ENCODE measurements at regions not wholly inside any gene's neighbourhood (a gene's known extent, or its start where the extent isn't known, plus 50 kb on each side); places are given as distances from the start of the nearest gene placed in this dataset.

DNA sequence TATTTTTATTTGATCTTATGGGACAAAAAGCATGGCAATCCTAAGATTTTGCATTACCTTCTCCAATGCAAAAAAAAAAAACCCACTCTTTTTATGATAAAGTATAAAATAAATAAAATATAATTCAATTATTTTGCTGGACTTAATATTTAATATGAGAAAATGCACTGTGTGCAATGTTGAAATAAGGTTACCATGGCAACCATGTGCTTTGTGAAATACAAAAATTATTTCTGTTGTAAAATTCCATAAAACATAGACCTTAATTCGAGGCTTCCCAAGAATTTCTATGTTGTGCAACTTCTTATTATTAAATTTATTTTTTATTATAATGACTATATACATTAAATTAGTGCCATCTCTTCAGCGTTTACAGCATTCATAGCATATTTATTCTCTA, 989.5 kb downstream of the MRPL39 start:
- Histone ChIP-seq H3K4me1 (ENCODE audit: control insufficient read depth, insufficient read depth, low read depth, low read length) (no peaks in the 10 kb centered on the region), H3K27ac (ENCODE audit: low read length, poor library complexity, severe bottlenecking) (no peak overlapping the region), H2AFZ (ENCODE audit: low read depth, low read length) (no peak overlapping the region), H3K79me1 (replicated peaks; ENCODE audit: low read length, poor library complexity, severe bottlenecking) (no peaks in the 10 kb centered on the region), H2BK120ac (ENCODE audit: low read depth, low read length) (no peak overlapping the region), H3K14ac (ENCODE audit: low read length in 2 of 2) (no peak overlapping the region), H4K91ac (ENCODE audit: low read length) (no peak overlapping the region), H3K36me3 (ENCODE audit: control insufficient read depth in 1 of 2, insufficient read depth in 2 of 2, low read depth in 1 of 2, low read length in 2 of 2) (no peaks in the 10 kb centered on the region), H3K4ac (ENCODE audit: low read depth in 1 of 2, low read length in 2 of 2) (no peak overlapping the region), H3K4me2 (ENCODE audit: low read length, poor library complexity, severe bottlenecking) (no peak overlapping the region), H2AK5ac (ENCODE audit: low read length, severe bottlenecking) (no peak overlapping the region), H3K18ac (ENCODE audit: low read depth in 1 of 2, low read length in 2 of 2) (no peak overlapping the region), H4K8ac (ENCODE audit: low read length) (no peak overlapping the region), H2BK15ac (ENCODE audit: low read depth, poor library complexity, severe bottlenecking) (no peak overlapping the region), H3K9me3 (ENCODE audit: control insufficient read depth, low read length) (peaks cover 7% of the 10 kb centered on the region), H3K27me3 (ENCODE audit: control insufficient read depth in 1 of 2, insufficient read depth in 1 of 2, low read length in 2 of 2) (no peaks in the 10 kb centered on the region), H3K23ac (ENCODE audit: low read length in 2 of 2) (no peak overlapping the region), H2BK5ac (ENCODE audit: low read depth, low read length, poor library complexity, severe bottlenecking) (no peak overlapping the region), H3K4me3 (ENCODE audit: insufficient read depth in 1 of 2, low read depth in 1 of 2, low read length in 2 of 2) (no peak overlapping the region), H3K9ac (ENCODE audit: low read length) (no peak overlapping the region), H2BK12ac (ENCODE audit: low read length in 2 of 2) (no peak overlapping the region)
- WGBS, result no CpG with 5 or more reads among the region's 2 CpGs
- DNase-seq, result no peak

DNA sequence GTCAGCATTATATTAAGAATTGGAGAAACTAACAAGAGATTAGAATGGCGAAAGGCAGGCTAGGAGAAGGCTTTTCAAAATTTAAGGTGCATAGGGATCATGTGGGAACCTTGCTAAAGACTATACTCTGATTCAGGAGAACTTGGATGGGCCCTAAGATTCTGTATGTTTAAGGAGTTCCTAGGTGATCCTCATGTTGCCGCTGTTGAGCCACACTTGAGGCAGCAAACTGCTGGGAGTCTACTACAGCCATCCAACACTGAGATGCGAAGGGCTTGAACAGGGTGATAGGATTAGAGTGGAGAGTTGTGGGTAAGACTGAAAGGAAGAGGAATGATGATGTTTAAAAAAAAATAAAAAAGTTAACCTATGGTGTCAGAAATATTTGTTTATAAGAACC, 1013.2 kb downstream of the MRPL39 start:
- no peak overlapping the region for H3K4ac ChIP-seq (ENCODE audit: low read depth in 1 of 2, low read length in 2 of 2)
- 46% methylated on average over 3 of the region's 3 CpGs for WGBS
- H3K4me2 ChIP-seq (ENCODE audit: low read length, poor library complexity, severe bottlenecking), result no peak overlapping the region
- H3K4me1 ChIP-seq (ENCODE audit: control insufficient read depth, insufficient read depth, low read depth, low read length), result no peaks in the 10 kb centered on the region
- no peaks in the 10 kb centered on the region for H3K79me1 ChIP-seq (replicated peaks; ENCODE audit: low read length, poor library complexity, severe bottlenecking)
- no peak overlapping the region for H3K9ac ChIP-seq (ENCODE audit: low read length)
- H2BK120ac ChIP-seq (ENCODE audit: low read depth, low read length), result no peak overlapping the region
- no peak for DNase-seq
- H3K36me3 ChIP-seq (ENCODE audit: control insufficient read depth in 1 of 2, insufficient read depth in 2 of 2, low read depth in 1 of 2, low read length in 2 of 2), result no peaks in the 10 kb centered on the region
- no peak overlapping the region for H3K14ac ChIP-seq (ENCODE audit: low read length in 2 of 2)
- no peak overlapping the region for H3K18ac ChIP-seq (ENCODE audit: low read depth in 1 of 2, low read length in 2 of 2)
- no peak overlapping the region for H3K23ac ChIP-seq (ENCODE audit: low read length in 2 of 2)
- H2BK12ac ChIP-seq (ENCODE audit: low read length in 2 of 2), result no peak overlapping the region
- H3K27ac ChIP-seq (ENCODE audit: low read length, poor library complexity, severe bottlenecking), result no peak overlapping the region
- no peak overlapping the region for H2AK5ac ChIP-seq (ENCODE audit: low read length, severe bottlenecking)
- no peak overlapping the region for H2BK15ac ChIP-seq (ENCODE audit: low read depth, poor library complexity, severe bottlenecking)
- no peak overlapping the region for H4K8ac ChIP-seq (ENCODE audit: low read length)
- H4K91ac ChIP-seq (ENCODE audit: low read length), result no peak overlapping the region
- H3K9me3 ChIP-seq (ENCODE audit: control insufficient read depth, low read length), result peaks cover 3% of the 10 kb centered on the region
- H2AFZ ChIP-seq (ENCODE audit: low read depth, low read length), result no peak overlapping the region
- no peak overlapping the region for H3K4me3 ChIP-seq (ENCODE audit: insufficient read depth in 1 of 2, low read depth in 1 of 2, low read length in 2 of 2)
- H2BK5ac ChIP-seq (ENCODE audit: low read depth, low read length, poor library complexity, severe bottlenecking), result no peak overlapping the region
- no peaks in the 10 kb centered on the region for H3K27me3 ChIP-seq (ENCODE audit: control insufficient read depth in 1 of 2, insufficient read depth in 1 of 2, low read length in 2 of 2)

- Histone ChIP-seq H2BK120ac (ENCODE audit: low read depth, low read length) (no peak overlapping the region), H3K4me3 (ENCODE audit: insufficient read depth in 1 of 2, low read depth in 1 of 2, low read length in 2 of 2) (no peak overlapping the region), H2BK12ac (ENCODE audit: low read length in 2 of 2) (no peak overlapping the region), H3K9me3 (ENCODE audit: control insufficient read depth, low read length) (peaks cover 3% of the 10 kb centered on the region), H4K91ac (ENCODE audit: low read length) (no peak overlapping the region), H3K4ac (ENCODE audit: low read depth in 1 of 2, low read length in 2 of 2) (no peak overlapping the region), H4K8ac (ENCODE audit: low read length) (no peak overlapping the region), H3K4me1 (ENCODE audit: control insufficient read depth, insufficient read depth, low read depth, low read length) (no peaks in the 10 kb centered on the region), H3K9ac (ENCODE audit: low read length) (no peak overlapping the region), H2AFZ (ENCODE audit: low read depth, low read length) (no peak overlapping the region), H3K18ac (ENCODE audit: low read depth in 1 of 2, low read length in 2 of 2) (no peak overlapping the region), H2AK5ac (ENCODE audit: low read length, severe bottlenecking) (no peak overlapping the region), H2BK5ac (ENCODE audit: low read depth, low read length, poor library complexity, severe bottlenecking) (no peak overlapping the region), H2BK15ac (ENCODE audit: low read depth, poor library complexity, severe bottlenecking) (no peak overlapping the region), H3K14ac (ENCODE audit: low read length in 2 of 2) (no peak overlapping the region), H3K27ac (ENCODE audit: low read length, poor library complexity, severe bottlenecking) (no peak overlapping the region), H3K27me3 (ENCODE audit: control insufficient read depth in 1 of 2, insufficient read depth in 1 of 2, low read length in 2 of 2) (no peaks in the 10 kb centered on the region), H3K36me3 (ENCODE audit: control insufficient read depth in 1 of 2, insufficient read depth in 2 of 2, low read depth in 1 of 2, low read length in 2 of 2) (no peaks in the 10 kb centered on the region), H3K79me1 (replicated peaks; ENCODE audit: low read length, poor library complexity, severe bottlenecking) (no peaks in the 10 kb centered on the region), H3K23ac (ENCODE audit: low read length in 2 of 2) (no peak overlapping the region), H3K4me2 (ENCODE audit: low read length, poor library complexity, severe bottlenecking) (no peak overlapping the region)
- DNase-seq, result no peak
- WGBS, result 27% methylated on average over 3 of the region's 3 CpGs
These were observed 1017.0 kb downstream of the MRPL39 start for GRCh38 chr21:24590261-24590660.

DNA sequence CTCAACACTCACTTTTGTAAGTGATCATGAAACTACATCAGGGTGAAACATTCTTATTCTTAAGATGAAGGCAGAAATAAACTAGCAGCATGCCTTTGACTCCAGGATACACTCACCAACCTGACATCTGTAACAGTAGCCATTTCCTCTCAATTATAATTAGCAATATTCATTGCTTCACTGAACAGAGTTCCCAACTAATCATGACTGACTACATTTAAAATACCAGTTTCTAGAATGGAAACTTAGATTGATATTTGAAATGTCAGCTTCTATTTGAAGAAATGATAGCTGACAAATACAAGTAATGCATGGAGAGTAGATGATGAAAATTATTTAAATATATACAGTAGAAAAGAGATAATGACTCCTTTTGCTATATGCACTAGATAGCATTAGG, 1023.8 kb downstream of the MRPL39 start:
- Histone ChIP-seq H3K4me2 (ENCODE audit: low read length, poor library complexity, severe bottlenecking) (no peak overlapping the region), H3K79me1 (replicated peaks; ENCODE audit: low read length, poor library complexity, severe bottlenecking) (no peaks in the 10 kb centered on the region), H3K23ac (ENCODE audit: low read length in 2 of 2) (no peak overlapping the region), H3K4me3 (ENCODE audit: insufficient read depth in 1 of 2, low read depth in 1 of 2, low read length in 2 of 2) (no peak overlapping the region), H3K18ac (ENCODE audit: low read depth in 1 of 2, low read length in 2 of 2) (no peak overlapping the region), H4K91ac (ENCODE audit: low read length) (no peak overlapping the region), H4K8ac (ENCODE audit: low read length) (no peak overlapping the region), H3K9ac (ENCODE audit: low read length) (no peak overlapping the region), H3K27me3 (ENCODE audit: control insufficient read depth in 1 of 2, insufficient read depth in 1 of 2, low read length in 2 of 2) (no peaks in the 10 kb centered on the region), H3K36me3 (ENCODE audit: control insufficient read depth in 1 of 2, insufficient read depth in 2 of 2, low read depth in 1 of 2, low read length in 2 of 2) (no peaks in the 10 kb centered on the region), H2AK5ac (ENCODE audit: low read length, severe bottlenecking) (no peak overlapping the region), H2AFZ (ENCODE audit: low read depth, low read length) (no peak overlapping the region), H2BK15ac (ENCODE audit: low read depth, poor library complexity, severe bottlenecking) (no peak overlapping the region), H3K9me3 (ENCODE audit: control insufficient read depth, low read length) (no peaks in the 10 kb centered on the region), H3K27ac (ENCODE audit: low read length, poor library complexity, severe bottlenecking) (no peak overlapping the region), H3K4ac (ENCODE audit: low read depth in 1 of 2, low read length in 2 of 2) (no peak overlapping the region), H3K14ac (ENCODE audit: low read length in 2 of 2) (no peak overlapping the region), H2BK12ac (ENCODE audit: low read length in 2 of 2) (no peak overlapping the region), H2BK120ac (ENCODE audit: low read depth, low read length) (no peak overlapping the region), H2BK5ac (ENCODE audit: low read depth, low read length, poor library complexity, severe bottlenecking) (no peak overlapping the region), H3K4me1 (ENCODE audit: control insufficient read depth, insufficient read depth, low read depth, low read length) (no peaks in the 10 kb centered on the region)
- DNase-seq, result no peak

All from mesenchymal stem cell (in vitro differentiated cells and primary cell).